GM12891 (cell line): ENCODE measurements at regions not wholly inside any gene's neighbourhood (a gene's known extent, or its start where the extent isn't known, plus 50 kb on each side); places are given as distances from the start of the nearest gene placed in this dataset.
A peak's percentile ranks its signal among the peaks of the same experiment; 100 is the strongest.

Experiments used
- DNase-seq: peaks from one replicate; pipeline ENCODE4 v3.0.0; 2011; ENCODE audit warnings: low spot score; ENCODE audit not compliant: insufficient read length
- FAIRE-seq: peaks from 2 replicates; lab custom pipeline; 2011; peaks lifted over from hg19 to GRCh38; lab: Jason Lieb, UNC
- PAX5 ChIP-seq: IDR thresholded peaks from 2 replicates; pipeline ENCODE4 v1.6.1; 2011; ENCODE audit warnings: low read length, moderate library complexity, mild to moderate bottlenecking; ENCODE audit not compliant: insufficient read depth, severe bottlenecking
- POLR2A ChIP-seq: IDR thresholded peaks from 2 replicates; pipeline ENCODE4 v1.6.1; 2011; ENCODE audit warnings: low read depth, low read length, control low read depth
- POLR2AphosphoS5 ChIP-seq: IDR thresholded peaks from 2 replicates; pipeline ENCODE4 v1.6.1; 2011; ENCODE audit warnings: low read depth, low read length, control low read depth
- POU2F2 ChIP-seq: IDR thresholded peaks from 2 replicates; pipeline ENCODE4 v1.6.1; 2011; ENCODE audit warnings: low read depth, mild to moderate bottlenecking, control low read depth, low read length, moderate library complexity
- SPI1 ChIP-seq: IDR thresholded peaks from 2 replicates; pipeline ENCODE4 v1.6.1; 2011; ENCODE audit warnings: low read depth, low read length, control low read depth
- TAF1 ChIP-seq: IDR thresholded peaks from 2 replicates; pipeline ENCODE4 v1.6.1; 2011; ENCODE audit warnings: low read depth, low read length, control low read depth

GRCh38 chr10:25704622-25705021, 229.4 kb upstream of the MYO3A start:
- FAIRE-seq (no peak), DNase-seq (no peak)
- TF ChIP-seq PAX5 (no peak), TAF1 (no peak), POLR2AphosphoS5 (no peak), SPI1 (no peak), POLR2A (no peak), POU2F2 (no peak)

GRCh38 chr10:25707572-25707971, 226.5 kb upstream of the MYO3A start:
- TF ChIP-seq POLR2AphosphoS5 (no peak), PAX5 (no peak), TAF1 (no peak), POU2F2 (no peak), POLR2A (no peak), SPI1 (no peak)
- FAIRE-seq (no peak), DNase-seq (no peak)

DNA sequence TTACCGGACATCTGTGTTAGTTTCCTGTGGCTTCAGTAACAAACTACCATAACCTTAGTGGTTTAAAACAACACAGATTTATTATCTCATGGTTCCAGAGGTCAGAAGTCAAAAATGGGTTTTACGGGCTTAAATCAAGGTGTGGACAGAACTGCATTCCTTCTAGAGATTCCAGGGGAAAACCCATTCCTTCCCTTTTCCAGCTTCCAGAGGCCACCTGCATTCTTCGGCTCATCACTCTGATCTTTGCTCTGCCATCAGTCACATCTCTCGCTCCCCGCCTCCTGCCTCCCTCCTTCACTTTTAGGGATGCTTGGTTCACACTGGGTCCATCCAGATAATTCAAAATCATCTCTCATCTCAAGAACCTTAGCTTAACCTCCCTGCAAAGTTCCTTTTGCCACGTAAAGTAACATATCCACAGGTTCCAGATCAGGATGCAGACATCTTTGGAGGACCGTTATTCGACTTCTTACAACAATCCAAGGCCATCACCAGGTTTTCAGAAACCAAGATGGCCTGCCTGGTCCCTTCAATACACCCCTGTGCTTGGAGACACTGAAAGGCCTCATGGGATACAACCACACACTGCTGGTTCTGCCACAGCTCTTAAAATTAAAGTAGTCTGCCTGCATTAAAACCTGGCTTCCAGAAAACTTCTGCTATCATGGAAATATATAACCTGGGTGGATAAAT, 225.9 kb upstream of the MYO3A start:
- TF ChIP-seq TAF1, result no peak
- TF ChIP-seq POLR2A, result no peak
- no peak for TF ChIP-seq POU2F2
- no peak for TF ChIP-seq POLR2AphosphoS5
- no peak for TF ChIP-seq PAX5
- no peak for TF ChIP-seq SPI1
- no peak for DNase-seq
- no peak for FAIRE-seq

DNA sequence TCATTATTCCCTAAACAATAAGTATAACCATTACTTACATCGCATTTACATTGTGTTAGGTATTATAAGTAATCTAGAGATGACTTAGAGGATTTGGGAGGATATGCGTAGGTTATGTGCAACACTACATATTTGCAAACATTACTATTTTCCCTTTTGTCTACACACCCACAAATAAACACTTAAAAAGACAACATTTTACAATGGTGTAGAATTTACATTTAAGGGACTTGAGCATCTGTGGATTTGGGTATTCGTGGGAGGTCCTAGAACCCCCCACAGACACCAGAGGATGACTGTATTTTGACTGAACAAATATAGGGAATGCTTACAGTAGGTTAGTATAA, 220.2 kb upstream of the MYO3A start:
- DNase-seq, result no peak
- no peak for TF ChIP-seq POU2F2
- no peak for FAIRE-seq

DNA sequence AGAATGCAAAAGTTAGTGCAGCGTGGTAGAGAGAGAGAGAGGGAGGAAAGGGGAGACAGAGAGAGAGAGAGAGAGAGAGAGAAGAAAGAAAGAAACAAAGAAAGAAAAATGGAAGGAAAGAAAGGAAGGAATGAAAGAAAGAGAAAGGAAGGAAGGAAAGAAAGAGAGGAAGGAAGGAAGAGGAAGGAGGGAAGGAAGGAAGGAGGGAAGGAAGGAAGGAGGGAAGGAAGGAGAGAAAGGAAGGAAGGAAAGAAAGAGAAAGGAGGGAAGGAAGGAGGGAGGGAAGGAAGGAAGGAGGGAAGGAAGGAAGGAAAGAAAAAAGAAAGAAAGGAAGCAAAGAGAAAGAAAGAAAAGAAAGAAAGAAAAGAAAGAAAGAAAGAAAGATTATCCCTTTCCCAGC, 209.8 kb upstream of the MYO3A start:
- FAIRE-seq, result no peak
- TF ChIP-seq TAF1 (no peak), POU2F2 (no peak), POLR2AphosphoS5 (no peak), SPI1 (no peak), PAX5 (no peak)
- DNase-seq, result no peak

DNA sequence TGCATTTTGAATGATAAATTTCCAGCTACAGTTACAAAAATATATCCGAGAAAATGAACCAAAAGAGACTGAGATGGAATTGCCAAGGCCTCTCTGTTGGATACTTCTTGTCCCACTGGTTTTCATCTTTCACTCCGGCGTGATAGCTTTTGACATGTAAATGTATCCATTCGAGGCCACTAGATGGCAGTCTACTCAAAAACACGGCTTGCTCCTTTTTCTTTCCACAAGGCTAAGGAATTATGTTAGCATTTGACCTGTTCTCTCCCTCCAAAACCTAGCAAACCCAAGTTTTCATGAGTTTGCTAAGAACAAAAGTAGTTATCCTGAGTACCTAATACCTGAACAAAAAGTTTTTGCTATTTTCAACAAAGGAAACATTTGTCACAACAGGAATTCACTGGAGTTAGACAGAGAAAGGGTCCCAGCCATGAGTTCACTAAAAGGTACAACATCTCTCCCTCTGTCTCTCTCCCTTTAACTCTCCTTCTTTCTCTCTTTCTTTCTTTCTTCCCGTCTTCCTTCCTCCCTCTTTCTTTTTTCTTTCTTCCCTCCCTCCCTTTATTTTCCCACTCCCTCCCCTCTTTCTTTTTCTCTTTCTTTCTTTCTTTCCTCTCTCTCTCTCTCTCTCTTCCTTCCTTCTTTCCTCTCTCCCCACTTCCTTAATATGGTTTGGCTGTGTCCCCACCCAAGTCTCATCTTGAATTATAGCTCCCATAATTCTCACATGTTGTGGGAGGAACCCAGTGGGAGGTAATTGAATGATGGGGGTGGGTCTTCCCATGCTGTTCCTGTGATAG, 207.9 kb upstream of the MYO3A start:
- TF ChIP-seq SPI1 (no peak), POU2F2 (no peak), POLR2AphosphoS5 (no peak), POLR2A (no peak), PAX5 (no peak)
- DNase-seq (peak; percentile 20), FAIRE-seq (peak; percentile 89)

- no peak for DNase-seq
- TF ChIP-seq SPI1 (no peak), POU2F2 (no peak), POLR2AphosphoS5 (no peak), POLR2A (no peak), PAX5 (no peak), TAF1 (no peak)
- FAIRE-seq, result no peak
Observed at GRCh38 chr10:25738776-25739175, 195.3 kb upstream of the MYO3A start.

GRCh38 chr10:25743832-25744231, 190.2 kb upstream of the MYO3A start:
- no peak for TF ChIP-seq POLR2A
- no peak for TF ChIP-seq SPI1
- TF ChIP-seq POLR2AphosphoS5, result no peak
- no peak for TF ChIP-seq TAF1
- TF ChIP-seq PAX5, result no peak
- TF ChIP-seq POU2F2, result no peak
- DNase-seq (no peak), FAIRE-seq (no peak)

- no peak for FAIRE-seq
Observed at GRCh38 chr10:25744574-25744973, 189.5 kb upstream of the MYO3A start.

DNA sequence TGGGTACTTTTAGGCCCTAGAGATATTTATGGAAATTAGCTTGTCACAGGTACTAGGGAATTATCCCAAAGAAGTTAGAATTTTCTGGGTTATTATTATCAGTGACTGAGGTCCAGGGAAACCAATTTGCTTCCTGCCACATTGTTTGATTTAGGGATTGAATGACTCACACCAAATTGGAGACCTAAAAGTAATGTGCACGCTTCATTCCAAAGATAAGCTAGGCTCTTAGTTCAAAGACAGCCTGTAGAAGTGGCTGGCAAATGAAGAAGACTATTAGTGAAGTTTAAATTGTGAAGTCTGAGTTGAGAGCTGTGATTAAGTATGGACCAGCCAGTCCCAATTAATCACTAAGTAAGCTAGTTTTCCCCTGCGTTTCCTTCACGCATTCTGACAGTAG, 188.1 kb upstream of the MYO3A start:
- no peak for DNase-seq
- TF ChIP-seq POLR2AphosphoS5 (no peak), SPI1 (no peak), POLR2A (no peak), POU2F2 (no peak), PAX5 (no peak), TAF1 (no peak)
- no peak for FAIRE-seq

More at GRCh38 chr10:25744574-25744973, 189.5 kb upstream of the MYO3A start:
- TF ChIP-seq SPI1 (no peak), PAX5 (no peak), POU2F2 (no peak), POLR2AphosphoS5 (no peak), POLR2A (no peak), TAF1 (no peak)
- DNase-seq, result no peak
